Neural cell (in vitro differentiated cells): ENCODE measurements at regions not wholly inside any gene's neighbourhood (a gene's known extent, or its start where the extent isn't known, plus 50 kb on each side); places are given as distances from the start of the nearest gene placed in this dataset.

Experiments used
- POLR2AphosphoS5 ChIP-seq: IDR thresholded peaks from 2 replicates; pipeline ENCODE4 v1.6.1; 2012
- TAF1 ChIP-seq: IDR thresholded peaks from 2 replicates; pipeline ENCODE4 v1.6.1; 2012; ENCODE audit warnings: low read depth

GRCh38 chr13:85186356-85187045, 612.7 kb downstream of the SLITRK6 start:
- TF ChIP-seq TAF1 = no peak
- no peak for TF ChIP-seq POLR2AphosphoS5
